Medulla oblongata (tissue), 1 donor: ENCODE measurements at regions not wholly inside any gene's neighbourhood (a gene's known extent, or its start where the extent isn't known, plus 50 kb on each side); places are given as distances from the start of the nearest gene placed in this dataset.
"Not testable (repeated sequence)": the region's sequence is repeated elsewhere in the genome, so short reads cannot be mapped to it uniquely, and the experiment has no call there.

Experiments used
- DNase-seq: peaks from one replicate; pipeline ENCODE4 v3.0.0-alpha.2; 2015; ENCODE audit errors: extremely low spot score

- no peak for DNase-seq
These were observed 346.6 kb upstream of the TNRC6C start for GRCh38 chr17:77611791-77612502.

- DNase-seq: no peak
These were observed 345.3 kb upstream of the TNRC6C start for GRCh38 chr17:77613218-77613617.

- no peak for DNase-seq
These were observed 344.9 kb upstream of the TNRC6C start for GRCh38 chr17:77613627-77614026.

GRCh38 chr17:77615703-77616253 is 342.7 kb upstream of the TNRC6C start:
- DNase-seq: no peak

- DNase-seq: no peak
These were observed 342.2 kb upstream of the TNRC6C start for GRCh38 chr17:77616254-77616731.

GRCh38 chr17:77617516-77617915 is 341.0 kb upstream of the TNRC6C start:
- DNase-seq: no peak

- no peak for DNase-seq
These were observed 340.3 kb upstream of the TNRC6C start for GRCh38 chr17:77618173-77618572.

- no peak for DNase-seq
These were observed 339.8 kb upstream of the TNRC6C start for GRCh38 chr17:77618731-77619130.

GRCh38 chr17:77619326-77619725 is 339.2 kb upstream of the TNRC6C start:
- DNase-seq: no peak

- DNase-seq: no peak
These were observed 338.7 kb upstream of the TNRC6C start for GRCh38 chr17:77619851-77620250.

GRCh38 chr17:77620282-77620681 is 338.2 kb upstream of the TNRC6C start:
- DNase-seq: no peak

- DNase-seq: not testable (repeated sequence)
These were observed 336.4 kb upstream of the TNRC6C start for GRCh38 chr17:77622084-77622483.

GRCh38 chr17:77622647-77623046 is 335.9 kb upstream of the TNRC6C start:
- DNase-seq: no peak

GRCh38 chr17:77623321-77623720 is 335.2 kb upstream of the TNRC6C start:
- not testable (repeated sequence) for DNase-seq

GRCh38 chr17:77628035-77628434 is 330.5 kb upstream of the TNRC6C start:
- DNase-seq: no peak

- not testable (repeated sequence) for DNase-seq
These were observed 329.2 kb upstream of the TNRC6C start for GRCh38 chr17:77629284-77629683.

- DNase-seq: no peak
These were observed 327.2 kb upstream of the TNRC6C start for GRCh38 chr17:77631307-77631706.

- DNase-seq: no peak
These were observed 325.9 kb upstream of the TNRC6C start for GRCh38 chr17:77632619-77633018.

- DNase-seq: no peak
These were observed 323.8 kb upstream of the TNRC6C start for GRCh38 chr17:77634710-77635109.

GRCh38 chr17:77635176-77635575 is 323.3 kb upstream of the TNRC6C start:
- DNase-seq: no peak

GRCh38 chr17:77635785-77636184 is 322.7 kb upstream of the TNRC6C start:
- DNase-seq: not testable (repeated sequence)

GRCh38 chr17:77636835-77637817 is 321.4 kb upstream of the TNRC6C start:
- DNase-seq: no peak
